ENCODE measurements at regions not wholly inside any gene's neighbourhood (a gene's known extent, or its start where the extent isn't known, plus 50 kb on each side); places are given as distances from the start of the nearest gene placed in this dataset.

DNA sequence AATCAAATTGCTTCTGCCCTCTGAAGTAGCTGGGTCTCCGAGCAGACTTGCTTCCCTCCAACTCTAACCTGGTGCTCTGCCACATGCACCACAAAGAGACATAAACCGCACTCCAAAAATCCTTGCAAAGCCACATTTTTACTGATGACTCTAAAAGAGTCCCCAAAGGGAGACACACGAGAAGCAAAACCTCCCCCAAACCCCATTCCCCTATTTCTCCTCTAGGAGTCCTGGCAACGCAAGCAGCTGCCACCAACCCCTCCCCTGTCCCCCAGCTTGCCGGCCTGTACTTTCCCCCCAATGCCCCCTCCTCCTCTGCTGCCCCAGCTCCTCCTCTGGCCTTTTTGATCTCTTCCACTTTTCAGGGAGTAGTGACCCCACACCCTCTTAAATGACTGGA is 180.1 kb upstream of the ARID1B start:
- TF ChIP-seq, protein P1, sequence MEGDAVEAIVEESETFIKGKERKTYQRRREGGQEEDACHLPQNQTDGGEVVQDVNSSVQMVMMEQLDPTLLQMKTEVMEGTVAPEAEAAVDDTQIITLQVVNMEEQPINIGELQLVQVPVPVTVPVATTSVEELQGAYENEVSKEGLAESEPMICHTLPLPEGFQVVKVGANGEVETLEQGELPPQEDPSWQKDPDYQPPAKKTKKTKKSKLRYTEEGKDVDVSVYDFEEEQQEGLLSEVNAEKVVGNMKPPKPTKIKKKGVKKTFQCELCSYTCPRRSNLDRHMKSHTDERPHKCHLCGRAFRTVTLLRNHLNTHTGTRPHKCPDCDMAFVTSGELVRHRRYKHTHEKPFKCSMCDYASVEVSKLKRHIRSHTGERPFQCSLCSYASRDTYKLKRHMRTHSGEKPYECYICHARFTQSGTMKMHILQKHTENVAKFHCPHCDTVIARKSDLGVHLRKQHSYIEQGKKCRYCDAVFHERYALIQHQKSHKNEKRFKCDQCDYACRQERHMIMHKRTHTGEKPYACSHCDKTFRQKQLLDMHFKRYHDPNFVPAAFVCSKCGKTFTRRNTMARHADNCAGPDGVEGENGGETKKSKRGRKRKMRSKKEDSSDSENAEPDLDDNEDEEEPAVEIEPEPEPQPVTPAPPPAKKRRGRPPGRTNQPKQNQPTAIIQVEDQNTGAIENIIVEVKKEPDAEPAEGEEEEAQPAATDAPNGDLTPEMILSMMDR (IDR thresholded peaks at IDR 0.05): no peak
- TF ChIP-seq POLR2A (IDR thresholded peaks at IDR 0.05): no peak

All from body of pancreas (tissue), 4 donors.